ENCODE measurements at regions not wholly inside any gene's neighbourhood (a gene's known extent, or its start where the extent isn't known, plus 50 kb on each side); places are given as distances from the start of the nearest gene placed in this dataset.

GRCh38 chrX:25076941-25077500 lies 61.3 kb upstream of the ARX start:
- TF ChIP-seq CTCF (conservative IDR thresholded peaks at IDR 0.05 in 1 of 2, IDR thresholded peaks at IDR 0.05 in 1 of 2; ENCODE audit: extremely low read depth in 1 of 2, insufficient read depth in 1 of 2, low read depth in 1 of 2, low read length in 2 of 2) (no peak), EZH2 (IDR thresholded peaks at IDR 0.05; ENCODE audit: borderline replicate concordance, low read length) (no peak)
